ENCODE measurements at regions not wholly inside any gene's neighbourhood (a gene's known extent, or its start where the extent isn't known, plus 50 kb on each side); places are given as distances from the start of the nearest gene placed in this dataset.

DNA sequence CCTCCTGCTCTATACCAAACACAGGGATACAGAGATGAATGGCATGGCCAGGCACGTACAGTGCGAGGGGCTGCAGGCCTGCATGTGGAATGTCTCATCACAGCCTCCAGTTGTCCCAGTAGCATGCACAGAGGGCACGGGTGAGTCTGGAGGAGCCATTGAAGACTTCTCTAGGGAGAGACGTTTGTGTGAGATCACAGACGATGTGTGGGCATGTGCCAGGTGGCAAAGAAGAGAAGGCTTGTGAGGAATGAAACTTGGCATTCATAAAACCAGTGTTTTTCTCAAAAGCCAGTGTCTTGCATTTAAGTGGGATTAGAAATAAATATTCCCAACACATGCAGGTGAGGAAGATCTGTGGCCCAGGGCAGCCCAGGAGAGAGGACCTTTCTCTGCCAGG, 119.1 kb upstream of the UBE3A start:
- Histone ChIP-seq H3K4me1 (ENCODE audit: insufficient read depth, low read length) (peaks cover 11% of the 10 kb centered on the region), H3K9ac (ENCODE audit: low read depth, low read length) (no peak overlapping the region), H3K36me3 (ENCODE audit: insufficient read depth, low read depth, low read length) (no peaks in the 10 kb centered on the region), H3K4me3 (ENCODE audit: low read length) (no peak overlapping the region), H3K9me3 (ENCODE audit: insufficient read depth, low read depth, low read length) (no peaks in the 10 kb centered on the region), H3K27me3 (ENCODE audit: insufficient read depth, low read length) (no peaks in the 10 kb centered on the region), H3K27ac (ENCODE audit: low read length) (no peak overlapping the region)

DNA sequence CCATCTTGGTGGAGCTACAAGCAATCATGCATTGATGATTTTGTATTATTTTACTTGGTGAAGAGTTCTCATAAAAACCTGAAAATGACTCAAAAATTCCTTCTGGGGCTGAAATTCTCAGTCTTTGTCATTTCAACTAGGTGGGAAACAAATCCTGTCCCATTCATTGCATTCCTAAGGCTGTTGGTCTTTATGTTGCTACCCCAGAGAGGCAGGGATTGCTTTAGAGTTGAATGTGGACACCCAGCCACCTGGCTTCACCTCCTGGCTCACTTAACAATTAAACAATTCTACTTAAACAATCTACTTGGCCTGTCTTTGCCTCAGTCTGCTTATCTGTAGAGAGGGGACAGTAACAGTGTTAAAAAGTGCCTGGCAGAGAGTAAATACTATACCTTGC, 117.3 kb upstream of the UBE3A start:
- H3K9ac ChIP-seq (ENCODE audit: low read depth, low read length): no peak overlapping the region
- no peak overlapping the region for H3K4me3 ChIP-seq (ENCODE audit: low read length)
- no peaks in the 10 kb centered on the region for H3K9me3 ChIP-seq (ENCODE audit: insufficient read depth, low read depth, low read length)
- H3K36me3 ChIP-seq (ENCODE audit: insufficient read depth, low read depth, low read length): no peaks in the 10 kb centered on the region
- H3K27me3 ChIP-seq (ENCODE audit: insufficient read depth, low read length): no peaks in the 10 kb centered on the region
- H3K27ac ChIP-seq (ENCODE audit: low read length): no peak overlapping the region
- peaks cover 11% of the 10 kb centered on the region for H3K4me1 ChIP-seq (ENCODE audit: insufficient read depth, low read length)

DNA sequence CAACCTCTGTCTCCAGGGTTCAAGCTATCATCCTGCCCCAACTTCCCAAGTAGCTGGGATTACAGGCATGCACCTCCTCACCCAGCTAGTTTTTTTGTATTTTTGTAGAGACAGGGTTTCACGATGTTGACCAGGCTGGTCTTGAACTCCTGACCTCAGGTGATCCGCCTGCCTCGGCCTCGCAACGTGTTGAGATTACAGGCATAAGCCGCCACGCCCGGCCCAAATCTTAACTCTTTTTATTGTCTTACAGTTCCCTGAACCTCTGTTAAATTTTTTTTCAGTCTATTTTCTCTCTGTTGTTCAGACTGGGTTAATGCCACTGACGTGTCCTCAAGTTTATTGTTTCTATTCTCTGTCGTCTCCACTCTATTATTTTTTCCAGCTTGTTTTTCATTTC, 115.8 kb upstream of the UBE3A start:
- Histone ChIP-seq H3K4me3 (ENCODE audit: low read length) (no peak overlapping the region), H3K36me3 (ENCODE audit: insufficient read depth, low read depth, low read length) (no peaks in the 10 kb centered on the region)

GRCh38 chr15:25548600-25548999, 109.8 kb upstream of the UBE3A start:
- H3K4me3 ChIP-seq (ENCODE audit: low read length): no peak overlapping the region
- no peak overlapping the region for H3K9ac ChIP-seq (ENCODE audit: low read depth, low read length)
- H3K27ac ChIP-seq (ENCODE audit: low read length): no peak overlapping the region
- H3K36me3 ChIP-seq (ENCODE audit: insufficient read depth, low read depth, low read length): no peaks in the 10 kb centered on the region
- no peaks in the 10 kb centered on the region for H3K4me1 ChIP-seq (ENCODE audit: insufficient read depth, low read length)
- H3K9me3 ChIP-seq (ENCODE audit: insufficient read depth, low read depth, low read length): no peaks in the 10 kb centered on the region
- H3K27me3 ChIP-seq (ENCODE audit: insufficient read depth, low read length): no peaks in the 10 kb centered on the region

More for the DNA sequence above, 115.8 kb upstream of the UBE3A start:
- Histone ChIP-seq H3K27me3 (ENCODE audit: insufficient read depth, low read length) (no peaks in the 10 kb centered on the region), H3K9ac (ENCODE audit: low read depth, low read length) (no peak overlapping the region), H3K9me3 (ENCODE audit: insufficient read depth, low read depth, low read length) (no peaks in the 10 kb centered on the region), H3K4me1 (ENCODE audit: insufficient read depth, low read length) (peaks cover 11% of the 10 kb centered on the region), H3K27ac (ENCODE audit: low read length) (no peak overlapping the region)

- H3K36me3 ChIP-seq (ENCODE audit: insufficient read depth, low read depth, low read length): no peaks in the 10 kb centered on the region
- no peaks in the 10 kb centered on the region for H3K27me3 ChIP-seq (ENCODE audit: insufficient read depth, low read length)
- H3K27ac ChIP-seq (ENCODE audit: low read length): no peak overlapping the region
- no peaks in the 10 kb centered on the region for H3K9me3 ChIP-seq (ENCODE audit: insufficient read depth, low read depth, low read length)
- H3K4me3 ChIP-seq (ENCODE audit: low read length): no peak overlapping the region
- H3K4me1 ChIP-seq (ENCODE audit: insufficient read depth, low read length): peaks cover 4% of the 10 kb centered on the region; the same call in 1 of the 2 replicates
- H3K9ac ChIP-seq (ENCODE audit: low read depth, low read length): no peak overlapping the region
Measured at GRCh38 chr15:25545889-25546288, 107.1 kb upstream of the UBE3A start.

DNA sequence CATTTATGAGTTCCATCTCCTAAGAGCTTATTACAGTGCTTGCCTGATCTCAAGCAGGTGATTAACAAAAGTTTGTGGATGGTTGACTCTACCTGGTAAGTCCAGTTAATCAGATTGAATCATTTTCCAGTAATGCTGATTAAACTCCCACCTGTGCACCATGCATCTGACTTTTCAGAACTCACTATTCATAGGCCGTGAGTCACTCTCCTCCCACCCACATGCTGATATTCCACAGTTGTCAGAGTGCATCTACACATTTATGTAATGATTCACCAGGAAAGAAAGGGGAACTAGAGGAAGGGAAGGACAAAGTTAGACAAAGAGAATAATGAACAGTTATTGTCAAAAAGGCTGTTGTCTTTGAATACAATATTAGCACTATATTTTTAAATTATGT, 106.2 kb upstream of the UBE3A start:
- Histone ChIP-seq H3K9ac (ENCODE audit: low read depth, low read length) (no peak overlapping the region), H3K4me3 (ENCODE audit: low read length) (no peak overlapping the region), H3K4me1 (ENCODE audit: insufficient read depth, low read length) (peaks cover 4% of the 10 kb centered on the region; the same call in 1 of the 2 replicates), H3K36me3 (ENCODE audit: insufficient read depth, low read depth, low read length) (no peaks in the 10 kb centered on the region), H3K27ac (ENCODE audit: low read length) (no peak overlapping the region), H3K27me3 (ENCODE audit: insufficient read depth, low read length) (no peaks in the 10 kb centered on the region), H3K9me3 (ENCODE audit: insufficient read depth, low read depth, low read length) (no peaks in the 10 kb centered on the region)

DNA sequence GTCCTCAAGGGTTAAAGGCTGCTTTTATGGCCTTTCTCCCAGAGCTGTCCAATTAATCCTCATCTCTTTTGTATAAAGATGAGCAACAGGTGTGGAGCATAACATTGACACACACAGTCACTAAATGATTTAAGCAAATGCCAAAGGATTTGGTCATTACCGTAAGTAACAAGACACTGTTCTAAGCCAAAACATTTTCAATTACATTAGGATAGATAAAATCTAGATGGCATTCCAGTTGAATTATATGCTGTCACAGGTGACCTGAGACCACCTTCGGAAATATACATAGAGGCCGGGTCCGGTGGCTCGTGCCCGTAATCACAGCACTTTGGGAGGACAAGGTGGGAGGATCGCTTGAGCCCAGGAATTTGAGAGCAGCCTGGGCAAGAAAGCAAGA, 105.3 kb upstream of the UBE3A start:
- Histone ChIP-seq H3K27me3 (ENCODE audit: insufficient read depth, low read length) (no peaks in the 10 kb centered on the region), H3K27ac (ENCODE audit: low read length) (no peak overlapping the region)

DNA sequence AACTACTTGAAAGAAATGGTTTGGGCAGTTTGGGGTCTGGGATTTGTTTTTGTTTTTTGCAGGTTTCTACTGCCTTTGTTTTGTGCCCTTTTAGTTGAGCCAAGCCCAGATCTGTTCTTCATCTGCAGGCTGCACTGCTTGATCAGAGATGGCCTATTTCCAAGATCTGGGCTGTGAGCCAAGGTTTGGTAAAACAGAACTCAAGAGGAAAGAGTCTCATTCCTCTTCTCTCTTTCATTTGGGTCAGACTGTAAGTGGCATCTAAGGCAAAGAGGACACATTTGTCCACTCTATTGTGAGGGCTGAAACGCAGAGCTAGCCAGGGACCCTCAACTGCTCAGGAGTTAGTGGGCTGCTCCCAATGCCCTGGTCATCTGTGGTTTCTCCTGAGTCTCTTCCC, 104.4 kb upstream of the UBE3A start:
- Histone ChIP-seq H3K9me3 (ENCODE audit: insufficient read depth, low read depth, low read length) (no peaks in the 10 kb centered on the region), H3K27ac (ENCODE audit: low read length) (no peak overlapping the region), H3K4me3 (ENCODE audit: low read length) (no peak overlapping the region), H3K36me3 (ENCODE audit: insufficient read depth, low read depth, low read length) (no peaks in the 10 kb centered on the region), H3K9ac (ENCODE audit: low read depth, low read length) (no peak overlapping the region), H3K4me1 (ENCODE audit: insufficient read depth, low read length) (peaks cover 4% of the 10 kb centered on the region; the same call in 1 of the 2 replicates), H3K27me3 (ENCODE audit: insufficient read depth, low read length) (no peaks in the 10 kb centered on the region)

More for the DNA sequence above, 105.3 kb upstream of the UBE3A start:
- peaks cover 4% of the 10 kb centered on the region; the same call in 1 of the 2 replicates for H3K4me1 ChIP-seq (ENCODE audit: insufficient read depth, low read length)
- H3K9me3 ChIP-seq (ENCODE audit: insufficient read depth, low read depth, low read length): no peaks in the 10 kb centered on the region
- H3K9ac ChIP-seq (ENCODE audit: low read depth, low read length): no peak overlapping the region
- H3K4me3 ChIP-seq (ENCODE audit: low read length): no peak overlapping the region
- H3K36me3 ChIP-seq (ENCODE audit: insufficient read depth, low read depth, low read length): no peaks in the 10 kb centered on the region

DNA sequence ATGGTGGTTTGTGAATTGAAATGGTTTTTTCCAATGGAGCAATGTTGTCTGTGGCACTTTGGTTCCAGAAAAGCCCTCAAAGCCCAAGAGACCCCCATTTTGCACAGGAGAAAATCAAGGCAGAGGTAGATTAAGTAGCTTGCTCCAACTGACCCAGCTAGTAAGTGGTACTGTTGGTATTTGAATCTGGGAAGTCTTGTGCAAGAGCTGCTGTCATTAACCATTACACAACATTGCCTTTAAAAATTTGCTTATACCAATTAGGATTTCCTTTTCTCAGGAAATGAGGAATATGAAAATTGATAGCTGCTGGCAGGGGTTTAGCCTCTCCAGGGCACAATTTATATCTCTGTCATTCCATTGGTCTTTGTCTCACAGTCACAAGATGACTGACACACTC, 102.4 kb upstream of the UBE3A start:
- Histone ChIP-seq H3K36me3 (ENCODE audit: insufficient read depth, low read depth, low read length) (no peaks in the 10 kb centered on the region), H3K27me3 (ENCODE audit: insufficient read depth, low read length) (no peaks in the 10 kb centered on the region), H3K27ac (ENCODE audit: low read length) (no peak overlapping the region), H3K9me3 (ENCODE audit: insufficient read depth, low read depth, low read length) (no peaks in the 10 kb centered on the region), H3K4me1 (ENCODE audit: insufficient read depth, low read length) (peaks cover 16% of the 10 kb centered on the region; the same call in 1 of the 2 replicates), H3K9ac (ENCODE audit: low read depth, low read length) (no peak overlapping the region), H3K4me3 (ENCODE audit: low read length) (no peak overlapping the region)

DNA sequence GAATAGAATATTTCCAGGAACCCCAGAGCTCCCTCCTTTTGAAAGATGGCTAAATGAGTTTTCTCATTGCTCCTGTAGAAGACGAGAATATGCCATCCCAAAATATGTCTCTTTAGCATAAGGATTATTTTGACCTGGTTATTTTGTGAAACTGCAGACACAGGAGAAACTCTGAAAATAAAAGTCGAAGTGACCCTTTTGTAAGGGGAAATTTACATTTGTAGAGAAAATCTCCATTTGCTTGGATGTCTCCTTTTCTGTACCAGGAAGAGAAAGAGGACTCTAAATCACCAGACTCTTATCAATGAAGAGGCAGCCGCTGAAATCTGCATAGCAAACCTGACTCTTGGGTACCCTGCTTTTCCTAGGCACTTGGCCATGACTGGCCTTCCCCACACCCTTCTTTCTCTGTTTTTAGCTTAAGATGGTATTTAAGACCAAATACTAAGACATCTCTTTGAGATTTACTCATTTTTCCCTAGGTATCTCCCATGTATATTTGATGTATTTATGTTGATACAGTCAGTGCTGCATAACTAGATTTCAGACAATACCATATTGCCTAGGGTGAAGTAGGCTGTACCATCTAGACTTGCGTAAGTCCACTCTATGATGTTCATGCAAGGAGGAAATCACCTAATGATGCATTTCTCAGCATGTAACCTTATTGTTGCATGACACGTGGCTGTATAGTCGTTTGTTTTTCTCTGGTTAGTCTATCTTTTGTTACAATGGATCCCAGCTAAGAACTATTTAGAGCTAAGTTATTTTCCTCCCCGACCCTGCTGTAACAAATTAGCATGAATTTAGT, 98.2 kb upstream of the UBE3A start:
- Histone ChIP-seq H3K36me3 (ENCODE audit: insufficient read depth, low read depth, low read length) (no peaks in the 10 kb centered on the region), H3K9ac (ENCODE audit: low read depth, low read length) (no peak overlapping the region), H3K27me3 (ENCODE audit: insufficient read depth, low read length) (no peaks in the 10 kb centered on the region), H3K27ac (ENCODE audit: low read length) (no peak overlapping the region), H3K4me1 (ENCODE audit: insufficient read depth, low read length) (peaks cover 18% of the 10 kb centered on the region; the same call in 1 of the 2 replicates), H3K9me3 (ENCODE audit: insufficient read depth, low read depth, low read length) (no peaks in the 10 kb centered on the region), H3K4me3 (ENCODE audit: low read length) (peak overlapping the region; percentile 38; the same call in 1 of the 2 replicates)

DNA sequence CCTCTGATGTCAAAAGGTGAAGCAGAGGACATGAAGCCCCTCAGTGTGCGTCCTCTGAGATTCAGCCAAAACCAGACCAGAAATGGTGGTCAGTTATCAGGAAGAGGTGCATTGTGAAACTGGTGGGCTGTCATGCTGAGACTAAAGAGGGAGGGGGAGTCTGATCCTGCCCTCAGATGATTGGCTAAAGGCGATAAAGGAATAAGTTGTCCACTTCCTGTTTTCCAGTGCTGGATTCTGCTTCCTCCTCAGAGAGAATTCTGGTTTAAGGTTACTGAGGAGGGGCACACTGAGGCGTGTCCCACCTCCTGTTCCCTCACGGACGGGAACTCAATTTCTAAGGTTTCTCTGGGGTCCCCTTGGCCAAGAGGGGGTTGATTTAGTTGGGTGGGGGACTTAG, 97.0 kb upstream of the UBE3A start:
- Histone ChIP-seq H3K4me1 (ENCODE audit: insufficient read depth, low read length) (peaks cover 25% of the 10 kb centered on the region; the same call in 1 of the 2 replicates), H3K27ac (ENCODE audit: low read length) (no peak overlapping the region), H3K27me3 (ENCODE audit: insufficient read depth, low read length) (no peaks in the 10 kb centered on the region), H3K9me3 (ENCODE audit: insufficient read depth, low read depth, low read length) (no peaks in the 10 kb centered on the region), H3K4me3 (ENCODE audit: low read length) (no peak overlapping the region), H3K36me3 (ENCODE audit: insufficient read depth, low read depth, low read length) (no peaks in the 10 kb centered on the region), H3K9ac (ENCODE audit: low read depth, low read length) (no peak overlapping the region)

GRCh38 chr15:25534293-25534692, 95.5 kb upstream of the UBE3A start:
- H3K36me3 ChIP-seq (ENCODE audit: insufficient read depth, low read depth, low read length): no peaks in the 10 kb centered on the region
- H3K4me1 ChIP-seq (ENCODE audit: insufficient read depth, low read length): peaks cover 25% of the 10 kb centered on the region; the same call in 1 of the 2 replicates
- no peak overlapping the region for H3K4me3 ChIP-seq (ENCODE audit: low read length)
- H3K27me3 ChIP-seq (ENCODE audit: insufficient read depth, low read length): no peaks in the 10 kb centered on the region
- no peaks in the 10 kb centered on the region for H3K9me3 ChIP-seq (ENCODE audit: insufficient read depth, low read depth, low read length)
- no peak overlapping the region for H3K27ac ChIP-seq (ENCODE audit: low read length)
- no peak overlapping the region for H3K9ac ChIP-seq (ENCODE audit: low read depth, low read length)
